ENCODE measurements at regions not wholly inside any gene's neighbourhood (a gene's known extent, or its start where the extent isn't known, plus 50 kb on each side); places are given as distances from the start of the nearest gene placed in this dataset.
"Not testable (repeated sequence)": the region's sequence is repeated elsewhere in the genome, so short reads cannot be mapped to it uniquely, and the experiment has no call there.

DNA sequence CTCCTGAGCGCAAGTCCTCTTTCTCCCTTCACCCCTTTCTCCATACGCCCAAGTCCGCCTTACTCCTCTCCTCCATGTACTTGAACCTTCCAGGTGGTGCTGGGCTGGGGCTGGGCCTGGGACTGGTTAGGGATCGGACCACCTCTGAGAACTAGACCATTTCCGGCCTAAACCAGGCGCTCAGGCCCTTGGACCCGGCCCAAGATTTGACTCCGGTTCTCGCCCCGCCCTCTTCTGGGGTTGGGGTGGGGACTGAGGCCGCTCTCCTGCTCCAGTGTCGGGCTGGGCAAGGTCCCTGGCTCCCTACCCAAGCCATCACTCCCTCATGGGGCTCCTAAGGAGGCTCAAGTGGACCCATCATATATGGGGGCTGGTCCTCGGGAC lies 87.9 kb downstream of the LIMS4 start:
- TF ChIP-seq, protein P1, sequence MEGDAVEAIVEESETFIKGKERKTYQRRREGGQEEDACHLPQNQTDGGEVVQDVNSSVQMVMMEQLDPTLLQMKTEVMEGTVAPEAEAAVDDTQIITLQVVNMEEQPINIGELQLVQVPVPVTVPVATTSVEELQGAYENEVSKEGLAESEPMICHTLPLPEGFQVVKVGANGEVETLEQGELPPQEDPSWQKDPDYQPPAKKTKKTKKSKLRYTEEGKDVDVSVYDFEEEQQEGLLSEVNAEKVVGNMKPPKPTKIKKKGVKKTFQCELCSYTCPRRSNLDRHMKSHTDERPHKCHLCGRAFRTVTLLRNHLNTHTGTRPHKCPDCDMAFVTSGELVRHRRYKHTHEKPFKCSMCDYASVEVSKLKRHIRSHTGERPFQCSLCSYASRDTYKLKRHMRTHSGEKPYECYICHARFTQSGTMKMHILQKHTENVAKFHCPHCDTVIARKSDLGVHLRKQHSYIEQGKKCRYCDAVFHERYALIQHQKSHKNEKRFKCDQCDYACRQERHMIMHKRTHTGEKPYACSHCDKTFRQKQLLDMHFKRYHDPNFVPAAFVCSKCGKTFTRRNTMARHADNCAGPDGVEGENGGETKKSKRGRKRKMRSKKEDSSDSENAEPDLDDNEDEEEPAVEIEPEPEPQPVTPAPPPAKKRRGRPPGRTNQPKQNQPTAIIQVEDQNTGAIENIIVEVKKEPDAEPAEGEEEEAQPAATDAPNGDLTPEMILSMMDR (IDR thresholded peaks at IDR 0.05), result not testable (repeated sequence)
- TF ChIP-seq POLR2A (IDR thresholded peaks at IDR 0.05), result not testable (repeated sequence)

Measured in stomach (tissue), 4 donors.